ENCODE measurements at regions not wholly inside any gene's neighbourhood (a gene's known extent, or its start where the extent isn't known, plus 50 kb on each side); places are given as distances from the start of the nearest gene placed in this dataset.

DNA sequence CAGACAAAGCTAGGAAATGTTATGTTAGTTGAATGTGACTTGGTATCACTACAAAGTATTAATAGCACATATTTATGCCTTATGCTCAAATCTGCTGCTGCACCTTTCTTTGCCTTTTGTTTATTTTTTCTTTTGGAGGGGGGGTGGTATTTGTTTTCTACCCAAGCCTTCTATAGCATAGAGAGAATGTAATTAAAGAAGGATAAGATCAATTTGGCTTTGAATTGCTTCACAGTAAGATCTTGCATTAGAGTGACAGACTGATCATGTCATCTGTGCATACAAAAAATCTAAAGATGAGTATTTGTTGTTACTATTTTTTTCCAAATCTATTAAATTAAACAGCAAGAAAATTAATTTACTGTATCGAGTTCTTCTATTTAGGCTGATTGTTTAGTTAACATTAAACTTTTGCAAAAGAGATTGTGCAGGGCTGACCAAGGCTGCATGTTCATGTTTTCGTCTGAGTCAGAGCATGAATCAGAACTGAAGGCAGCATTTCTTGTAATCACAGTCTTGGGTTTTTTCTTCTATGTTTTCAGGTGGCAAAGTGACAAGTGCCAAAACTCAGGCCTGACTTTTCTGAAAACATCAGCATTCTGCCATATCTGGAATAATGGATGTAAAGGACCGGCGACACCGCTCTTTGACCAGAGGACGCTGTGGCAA is 1007.1 kb upstream of the WWC1 start:
- ATAC-seq (ENCODE audit: low read depth) (no peak), DNase-seq (no peak)
- H2AFZ ChIP-seq (ENCODE audit: insufficient read depth, low read depth, low read length, poor library complexity, severe bottlenecking): no peak overlapping the region
- TF ChIP-seq, protein P1, sequence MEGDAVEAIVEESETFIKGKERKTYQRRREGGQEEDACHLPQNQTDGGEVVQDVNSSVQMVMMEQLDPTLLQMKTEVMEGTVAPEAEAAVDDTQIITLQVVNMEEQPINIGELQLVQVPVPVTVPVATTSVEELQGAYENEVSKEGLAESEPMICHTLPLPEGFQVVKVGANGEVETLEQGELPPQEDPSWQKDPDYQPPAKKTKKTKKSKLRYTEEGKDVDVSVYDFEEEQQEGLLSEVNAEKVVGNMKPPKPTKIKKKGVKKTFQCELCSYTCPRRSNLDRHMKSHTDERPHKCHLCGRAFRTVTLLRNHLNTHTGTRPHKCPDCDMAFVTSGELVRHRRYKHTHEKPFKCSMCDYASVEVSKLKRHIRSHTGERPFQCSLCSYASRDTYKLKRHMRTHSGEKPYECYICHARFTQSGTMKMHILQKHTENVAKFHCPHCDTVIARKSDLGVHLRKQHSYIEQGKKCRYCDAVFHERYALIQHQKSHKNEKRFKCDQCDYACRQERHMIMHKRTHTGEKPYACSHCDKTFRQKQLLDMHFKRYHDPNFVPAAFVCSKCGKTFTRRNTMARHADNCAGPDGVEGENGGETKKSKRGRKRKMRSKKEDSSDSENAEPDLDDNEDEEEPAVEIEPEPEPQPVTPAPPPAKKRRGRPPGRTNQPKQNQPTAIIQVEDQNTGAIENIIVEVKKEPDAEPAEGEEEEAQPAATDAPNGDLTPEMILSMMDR (IDR thresholded peaks at IDR 0.05): no peak
- TF ChIP-seq EZH2 (IDR thresholded peaks at IDR 0.05; ENCODE audit: borderline replicate concordance, insufficient read depth, low read depth, low read length, poor library complexity, severe bottlenecking): no peak
- H3K79me2 ChIP-seq (ENCODE audit: control insufficient read depth, insufficient read depth, low read length): no peaks in the 10 kb centered on the region
- ChIA-PET POLR2A (no interaction called here), CTCF (no interaction called here)
- H3K9me3 Mint-ChIP-seq (ENCODE audit: insufficient read depth): no peaks in the 10 kb centered on the region
- no peaks in the 10 kb centered on the region for H3K27me3 Mint-ChIP-seq
- H3K9ac ChIP-seq (ENCODE audit: low read length): no peak overlapping the region
- intact Hi-C loops (cut with micrococcal nuclease): no loop called here
- no peak overlapping the region for H3K4me2 ChIP-seq (replicated peaks; ENCODE audit: low read depth, low read length, poor library complexity, severe bottlenecking)
- no peak overlapping the region for H3K27ac Mint-ChIP-seq
- no peak overlapping the region for H3K4me3 Mint-ChIP-seq
- no peaks in the 10 kb centered on the region for H3K36me3 ChIP-seq (replicated peaks in 1 of 2; ENCODE audit: control extremely low read depth in 1 of 2, control insufficient read depth in 1 of 2, extremely low read depth in 1 of 2, insufficient read depth in 2 of 2, low read length in 1 of 2)
- no peak overlapping the region for H3K4me3 ChIP-seq (ENCODE audit: control extremely low read depth in 1 of 5, extremely low read depth in 1 of 5, insufficient read depth in 1 of 5, low read depth in 2 of 5, low read length in 4 of 5)
- 96% methylated on average over 5 of the region's 6 CpGs for WGBS (ENCODE audit: insufficient coverage)
- H3K4me1 ChIP-seq (ENCODE audit: control insufficient read depth in 2 of 2, insufficient read depth in 2 of 2, low read length in 2 of 2): no peaks in the 10 kb centered on the region
- no peaks in the 10 kb centered on the region for H3K4me1 Mint-ChIP-seq
- H3K9me3 ChIP-seq (ENCODE audit: control extremely low read depth in 1 of 3, control insufficient read depth in 2 of 3, insufficient read depth in 1 of 3, low read length in 2 of 3): peaks cover 0 to 10% (median 0%) of the 10 kb centered on the region in 3 donors
- no peaks in the 10 kb centered on the region for H3K27me3 ChIP-seq (replicated peaks in 1 of 4; ENCODE audit: control extremely low read depth in 1 of 4, control insufficient read depth in 3 of 4, insufficient read depth in 4 of 4, low read length in 3 of 4)
- H4K20me1 ChIP-seq (ENCODE audit: control insufficient read depth, insufficient read depth, low read length, poor library complexity, severe bottlenecking): no peaks in the 10 kb centered on the region
- no peak overlapping the region for H3K27ac ChIP-seq (ENCODE audit: low read length in 2 of 2)

DNA sequence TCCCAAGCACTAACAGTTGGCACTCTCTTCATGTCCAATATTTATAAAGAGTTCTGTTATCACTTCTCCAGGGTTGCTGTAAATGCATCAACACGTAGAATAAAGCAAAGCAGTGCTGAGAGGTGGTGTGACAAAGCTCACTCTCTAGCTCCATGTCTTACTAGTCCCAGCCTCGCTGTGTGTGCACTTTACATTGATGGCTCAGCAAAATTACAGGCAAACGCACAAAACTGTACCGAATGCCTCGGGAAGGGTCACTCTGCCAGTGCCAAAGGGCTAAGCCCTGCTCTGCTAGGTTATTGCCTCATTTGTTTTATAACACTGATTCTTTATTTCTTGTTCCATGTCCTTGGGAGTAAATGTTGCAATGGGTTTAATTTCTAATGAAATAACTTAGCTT is 1005.9 kb upstream of the WWC1 start:
- H3K36me3 ChIP-seq (replicated peaks in 1 of 2; ENCODE audit: control extremely low read depth in 1 of 2, control insufficient read depth in 1 of 2, extremely low read depth in 1 of 2, insufficient read depth in 2 of 2, low read length in 1 of 2): no peaks in the 10 kb centered on the region
- H3K79me2 ChIP-seq (ENCODE audit: control insufficient read depth, insufficient read depth, low read length): no peaks in the 10 kb centered on the region
- H2AFZ ChIP-seq (ENCODE audit: insufficient read depth, low read depth, low read length, poor library complexity, severe bottlenecking): no peak overlapping the region
- peaks cover 0 to 10% (median 0%) of the 10 kb centered on the region in 3 donors for H3K9me3 ChIP-seq (ENCODE audit: control extremely low read depth in 1 of 3, control insufficient read depth in 2 of 3, insufficient read depth in 1 of 3, low read length in 2 of 3)
- H4K20me1 ChIP-seq (ENCODE audit: control insufficient read depth, insufficient read depth, low read length, poor library complexity, severe bottlenecking): no peaks in the 10 kb centered on the region
- ATAC-seq (ENCODE audit: low read depth): no peak
- no peak overlapping the region for H3K4me3 ChIP-seq (ENCODE audit: control extremely low read depth in 1 of 5, extremely low read depth in 1 of 5, insufficient read depth in 1 of 5, low read depth in 2 of 5, low read length in 4 of 5)
- POLR2A ChIA-PET: no interaction called here
- H3K4me1 Mint-ChIP-seq: no peaks in the 10 kb centered on the region
- H3K9me3 Mint-ChIP-seq (ENCODE audit: insufficient read depth): no peaks in the 10 kb centered on the region
- no peak for DNase-seq
- intact Hi-C loops (cut with micrococcal nuclease): no loop called here
- H3K4me3 Mint-ChIP-seq: no peak overlapping the region
- H3K27me3 ChIP-seq (replicated peaks in 1 of 4; ENCODE audit: control extremely low read depth in 1 of 4, control insufficient read depth in 3 of 4, insufficient read depth in 4 of 4, low read length in 3 of 4): no peaks in the 10 kb centered on the region
- 76% methylated on average over 5 of the region's 5 CpGs for WGBS (ENCODE audit: insufficient coverage)
- H3K27me3 Mint-ChIP-seq: no peaks in the 10 kb centered on the region
- H3K4me1 ChIP-seq (ENCODE audit: control insufficient read depth in 2 of 2, insufficient read depth in 2 of 2, low read length in 2 of 2): no peaks in the 10 kb centered on the region
- CTCF ChIA-PET: interaction anchor here (0.9 kb wide), 1 partner anchor 63 kb away, joined by 3 read pairs; no protein-coding TSS in a partner anchor
- TF ChIP-seq, protein P1 (IDR thresholded peaks at IDR 0.05): no peak
- no peak for TF ChIP-seq EZH2 (IDR thresholded peaks at IDR 0.05; ENCODE audit: borderline replicate concordance, insufficient read depth, low read depth, low read length, poor library complexity, severe bottlenecking)
- no peak overlapping the region for H3K9ac ChIP-seq (ENCODE audit: low read length)
- H3K4me2 ChIP-seq (replicated peaks; ENCODE audit: low read depth, low read length, poor library complexity, severe bottlenecking): no peak overlapping the region
- no peak overlapping the region for H3K27ac Mint-ChIP-seq
- no peak overlapping the region for H3K27ac ChIP-seq (ENCODE audit: low read length in 2 of 2)
